Smooth muscle cell (in vitro differentiated cells): ENCODE measurements at regions not wholly inside any gene's neighbourhood (a gene's known extent, or its start where the extent isn't known, plus 50 kb on each side); places are given as distances from the start of the nearest gene placed in this dataset.

Source experiments
- DNase-seq: peaks from one replicate; lab custom pipeline; 2025; ENCODE audit not compliant: unreplicated experiment; lab: John Stamatoyannopoulos, UW
- H2AFZ ChIP-seq: fragments of 200-600 bp; sonication (generic); 2 replicates; pipeline ENCODE4 v1.6.0; 2016; ENCODE audit warnings: antibody characterized with exemption, low read depth, mild to moderate bottlenecking
- H3F3A ChIP-seq: fragments of 200-600 bp; sonication (generic); 2 replicates; pipeline ENCODE4 v1.6.0; 2017; ENCODE audit warnings: antibody characterized with exemption, low read depth
- H3K27ac ChIP-seq: fragments of 200-600 bp; sonication (generic); 2 replicates; pipeline ENCODE4 v1.5.1; 2016; ENCODE audit warnings: low read depth, mild to moderate bottlenecking
- H3K27me3 ChIP-seq: fragments of 200-600 bp; sonication (generic); 2 replicates; pipeline ENCODE4 v1.6.1; 2016; ENCODE audit warnings: low read depth, mild to moderate bottlenecking
- H3K36me3 ChIP-seq: fragments of 200-600 bp; sonication (generic); 2 replicates; pipeline ENCODE4 v1.5.1; 2016; ENCODE audit warnings: low read depth
- H3K4me1 ChIP-seq: fragments of 200-600 bp; sonication (generic); 2 replicates; pipeline ENCODE4 v1.5.1; 2016; ENCODE audit warnings: low read depth
- H3K4me2 ChIP-seq: fragments of 200-600 bp; sonication (generic); 2 replicates; pipeline ENCODE4 v1.6.0; 2016; ENCODE audit warnings: mild to moderate bottlenecking
- H3K4me3 ChIP-seq: fragments of 200-600 bp; sonication (generic); 2 replicates; pipeline ENCODE4 v1.5.1; 2016; ENCODE audit warnings: mild to moderate bottlenecking
- H3K79me2 ChIP-seq: fragments of 200-600 bp; sonication (generic); 2 replicates; pipeline ENCODE4 v1.6.0; 2016; ENCODE audit warnings: low read depth, mild to moderate bottlenecking
- H3K9ac ChIP-seq: fragments of 200-600 bp; sonication (generic); 2 replicates; pipeline ENCODE4 v1.6.0; 2016; ENCODE audit warnings: low read depth
- H3K9me3 ChIP-seq: fragments of 200-600 bp; sonication (generic); replicated peaks from 2 replicates; pipeline ENCODE4 v1.5.1; 2016; ENCODE audit warnings: low read depth
- H4K20me1 ChIP-seq: fragments of 200-600 bp; sonication (generic); 2 replicates; pipeline ENCODE4 v1.6.0; 2016; ENCODE audit warnings: low read depth
- CTCF ChIP-seq: fragments of 200-600 bp; sonication (generic); IDR thresholded peaks from 2 replicates; pipeline ENCODE4 v1.5.1; 2017; ENCODE audit warnings: borderline replicate concordance, mild to moderate bottlenecking, antibody characterized with exemption; ENCODE audit not compliant: insufficient read depth, poor library complexity, severe bottlenecking
- WGBS: methylation state at CpG from one replicate; pipeline ENCODE4 v1.1.7; 2016; ENCODE audit warnings: low lambda C conversion rate; 5-methylcytosine and 5-hydroxymethylcytosine counted together

GRCh38 chr7:46764100-46764936, 817.6 kb downstream of the TNS3 start:
- WGBS: 85% methylated on average over 3 of the region's 3 CpGs

GRCh38 chr7:46763344-46763743, 818.6 kb downstream of the TNS3 start:
- Histone ChIP-seq H3K4me2 (peak overlapping the region; percentile 18), H3K9ac (no peak overlapping the region), H4K20me1 (no peaks in the 10 kb centered on the region), H3K4me1 (no peaks in the 10 kb centered on the region), H3K4me3 (no peak overlapping the region), H3F3A (peaks cover 9% of the 10 kb centered on the region), H2AFZ (no peak overlapping the region), H3K9me3 (no peaks in the 10 kb centered on the region), H3K27ac (peak overlapping the region; percentile 62), H3K27me3 (no peaks in the 10 kb centered on the region), H3K36me3 (no peaks in the 10 kb centered on the region), H3K79me2 (no peaks in the 10 kb centered on the region)
- TF ChIP-seq CTCF: no peak
- WGBS: 98% methylated on average over 3 of the region's 3 CpGs
- no peak for DNase-seq

More at GRCh38 chr7:46764100-46764936, 817.6 kb downstream of the TNS3 start:
- H3K4me2 ChIP-seq: peak overlapping the region; percentile 18
- no peaks in the 10 kb centered on the region for H3K36me3 ChIP-seq
- no peaks in the 10 kb centered on the region for H3K9me3 ChIP-seq
- no peak for TF ChIP-seq CTCF
- H4K20me1 ChIP-seq: no peaks in the 10 kb centered on the region
- DNase-seq: no peak
- H3K4me3 ChIP-seq: no peak overlapping the region
- H3K27ac ChIP-seq: peak overlapping the region; percentile 62
- H3K27me3 ChIP-seq: no peaks in the 10 kb centered on the region
- no peak overlapping the region for H3K9ac ChIP-seq
- H2AFZ ChIP-seq: peak overlapping the region; percentile 52
- no peaks in the 10 kb centered on the region for H3K4me1 ChIP-seq
- no peaks in the 10 kb centered on the region for H3K79me2 ChIP-seq
- peaks cover 9% of the 10 kb centered on the region for H3F3A ChIP-seq

- no peaks in the 10 kb centered on the region for H3K9me3 ChIP-seq
- H3K36me3 ChIP-seq: no peaks in the 10 kb centered on the region
- DNase-seq: no peak
- no peak overlapping the region for H3K27ac ChIP-seq
- no peak for TF ChIP-seq CTCF
- no peak overlapping the region for H3K4me2 ChIP-seq
- peaks cover 9% of the 10 kb centered on the region for H3F3A ChIP-seq
- H3K4me1 ChIP-seq: no peaks in the 10 kb centered on the region
- H3K9ac ChIP-seq: no peak overlapping the region
- WGBS: 90% methylated on average over 7 of the region's 7 CpGs
- no peak overlapping the region for H2AFZ ChIP-seq
- no peak overlapping the region for H3K4me3 ChIP-seq
- no peaks in the 10 kb centered on the region for H4K20me1 ChIP-seq
- H3K79me2 ChIP-seq: no peaks in the 10 kb centered on the region
- H3K27me3 ChIP-seq: no peaks in the 10 kb centered on the region
These were observed 822.0 kb downstream of the TNS3 start for GRCh38 chr7:46759711-46760480.
